IMR-90 (cell line): ENCODE measurements at regions not wholly inside any gene's neighbourhood (a gene's known extent, or its start where the extent isn't known, plus 50 kb on each side); places are given as distances from the start of the nearest gene placed in this dataset.

Experiments used
- ATAC-seq: fragments of 200-7000 bp; cut with Tn5 transposase; 2 replicates; pipeline ENCODE4 v1.9.1; 2020; ENCODE audit warnings: low read depth, mild to moderate bottlenecking, moderate library complexity
- BruUV-seq: library from RNA; stranded (reverse); fragments of 400-500 nt; replicated peaks from 2 replicates; lab custom pipeline; 2021; lab: Mats Ljungman, UMichigan
- CTCF ChIA-PET: fragments of 300-600 bp; formaldehyde crosslinking; extraction: SDS; loops from one replicate; lab custom pipeline; 2021; ENCODE audit warnings: antibody characterized with exemption; lab: Yijun Ruan, JAX
- POLR2A ChIA-PET: fragments of 300-600 bp; sonication (Branson Sonifier 250); formaldehyde crosslinking; loops from one replicate; lab custom pipeline; 2022; ENCODE audit warnings: antibody characterized with exemption; ENCODE audit not compliant: unreplicated experiment; lab: Charles Lee
- DNase-seq: peaks from one replicate; pipeline ENCODE4 v3.0.0; 2013
- H2AFZ ChIP-seq: replicated peaks from 2 replicates; pipeline ENCODE3; 2013; ENCODE audit warnings: low read length, mild to moderate bottlenecking; ENCODE audit not compliant: poor library complexity
- H2AK5ac ChIP-seq: 2 replicates; pipeline ENCODE4 v1.6.1; 2013; ENCODE audit warnings: low read depth, low read length, inconsistent platforms
- H2AK9ac ChIP-seq: replicated peaks from 2 replicates; pipeline ENCODE3; 2013; ENCODE audit warnings: mild to moderate bottlenecking, low read depth, low read length, moderate library complexity; ENCODE audit not compliant: poor library complexity
- H2BK120ac ChIP-seq: 2 replicates; pipeline ENCODE4 v1.6.1; 2013; ENCODE audit warnings: low read depth, low read length, inconsistent platforms
- H2BK15ac ChIP-seq: 3 replicates; pipeline ENCODE4 v1.6.1; 2013; ENCODE audit warnings: low read depth, low read length, inconsistent platforms
- H2BK20ac ChIP-seq: 2 replicates; pipeline ENCODE4 v1.6.1; 2013; ENCODE audit warnings: low read depth, mild to moderate bottlenecking, inconsistent platforms, low read length, moderate library complexity
- H2BK5ac ChIP-seq: 2 replicates; pipeline ENCODE4 v1.6.1; 2013; ENCODE audit warnings: mild to moderate bottlenecking, low read depth, low read length, inconsistent platforms; ENCODE audit not compliant: poor library complexity, severe bottlenecking
- H3K14ac ChIP-seq: replicated peaks from 2 replicates; pipeline ENCODE4 v1.6.1; 2013; ENCODE audit warnings: low read depth, low read length, inconsistent platforms
- H3K18ac ChIP-seq: 2 replicates; pipeline ENCODE4 v1.6.1; 2013; ENCODE audit warnings: low read depth, low read length, control low read depth
- H3K23ac ChIP-seq: 2 replicates; pipeline ENCODE4 v1.6.1; 2013; ENCODE audit warnings: low read depth, low read length, inconsistent platforms
- H3K27ac ChIP-seq: 2 replicates; pipeline ENCODE4 v1.5.1; 2013; ENCODE audit warnings: mild to moderate bottlenecking, control low read depth, low read length; ENCODE audit not compliant: insufficient read depth
- H3K27me3 ChIP-seq: 2 replicates; pipeline ENCODE4 v1.6.1; 2013; ENCODE audit warnings: low read length; ENCODE audit not compliant: control insufficient read depth, insufficient read depth
- H3K36me3 ChIP-seq: 2 replicates; pipeline ENCODE4 v1.6.1; 2013; ENCODE audit warnings: low read length, mixed read lengths; ENCODE audit not compliant: control insufficient read depth, insufficient read depth
- H3K4ac ChIP-seq: 2 replicates; pipeline ENCODE4 v1.6.1; 2013; ENCODE audit warnings: low read depth, low read length, inconsistent platforms
- H3K4me1 ChIP-seq: 2 replicates; pipeline ENCODE4 v1.6.1; 2013; ENCODE audit warnings: low read length, mixed read lengths; ENCODE audit not compliant: control insufficient read depth, insufficient read depth
- H3K4me2 ChIP-seq: 2 replicates; pipeline ENCODE4 v1.6.1; 2013; ENCODE audit warnings: low read depth, mild to moderate bottlenecking, control low read depth, low read length, moderate library complexity
- H3K4me3 ChIP-seq: 2 replicates; pipeline ENCODE4 v1.5.1; 2013; ENCODE audit warnings: low read depth, mild to moderate bottlenecking, control low read depth, low read length, moderate library complexity; ENCODE audit not compliant: insufficient read depth
- H3K56ac ChIP-seq: 2 replicates; pipeline ENCODE4 v1.6.1; 2013; ENCODE audit warnings: low read length, inconsistent platforms; ENCODE audit not compliant: insufficient read depth; ENCODE audit errors: extremely low read depth
- H3K79me1 ChIP-seq, 2 experiments: 2 replicates each; pipeline ENCODE4 v1.6.1; 2013; ENCODE audit warnings: low read length in 2 of 2, inconsistent platforms in 1 of 2, low read depth in 1 of 2
- H3K9ac ChIP-seq: 2 replicates; pipeline ENCODE4 v1.6.1; 2013; ENCODE audit warnings: low read depth, low read length, control low read depth
- H3K9me1 ChIP-seq: 2 replicates; pipeline ENCODE4 v1.6.1; 2013; ENCODE audit warnings: low read length, inconsistent platforms; ENCODE audit not compliant: insufficient read depth
- H3K9me3 ChIP-seq: 2 replicates; pipeline ENCODE4 v1.6.1; 2013; ENCODE audit warnings: low read length; ENCODE audit not compliant: control insufficient read depth, insufficient read depth
- H4K20me1 ChIP-seq: 2 replicates; pipeline ENCODE4 v1.6.1; 2013; ENCODE audit warnings: low read length, inconsistent platforms; ENCODE audit not compliant: insufficient read depth
- H4K5ac ChIP-seq: 2 replicates; pipeline ENCODE4 v1.6.1; 2013; ENCODE audit warnings: mild to moderate bottlenecking, low read depth, low read length, control low read depth
- H4K8ac ChIP-seq, 2 experiments: 2 replicates each; pipeline ENCODE4 v1.6.1; 2013; ENCODE audit warnings: low read depth in 2 of 2, low read length in 2 of 2, control low read depth in 1 of 2, inconsistent platforms in 1 of 2
- H4K91ac ChIP-seq: 2 replicates; pipeline ENCODE4 v1.6.1; 2013; ENCODE audit warnings: low read depth, low read length, inconsistent platforms; ENCODE audit not compliant: insufficient read depth
- CEBPB ChIP-seq: IDR thresholded peaks from 2 replicates; pipeline ENCODE4 v1.6.1; 2012; ENCODE audit warnings: low read depth, low read length, improper control_type of control experiment
- CHD1 ChIP-seq: IDR thresholded peaks from 2 replicates; pipeline ENCODE4 v1.6.1; 2012; ENCODE audit warnings: low read depth, low read length, improper control_type of control experiment
- ELK1 ChIP-seq: fragments of 150-350 bp; IDR thresholded peaks from 2 replicates; pipeline ENCODE4 v1.6.1; 2016; ENCODE audit warnings: low read depth, mild to moderate bottlenecking, low read length, moderate library complexity, borderline replicate concordance
- FOS ChIP-seq: fragments of 150-350 bp; IDR thresholded peaks from 2 replicates; pipeline ENCODE4 v1.6.1; 2016; ENCODE audit warnings: low read depth, low read length
- NFE2L2 ChIP-seq: fragments of 150-350 bp; IDR thresholded peaks from 2 replicates; pipeline ENCODE4 v1.6.1; 2016; ENCODE audit warnings: low read depth, mild to moderate bottlenecking, low read length
- POLR2A ChIP-seq: IDR thresholded peaks from 2 replicates; pipeline ENCODE4 v1.6.1; 2012; ENCODE audit warnings: mild to moderate bottlenecking, low read depth, low read length
- RCOR1 ChIP-seq: IDR thresholded peaks from 2 replicates; pipeline ENCODE4 v1.6.1; 2012; ENCODE audit warnings: mild to moderate bottlenecking, low read length, improper control_type of control experiment; ENCODE audit not compliant: insufficient replicate concordance
- RFX5 ChIP-seq: IDR thresholded peaks from 2 replicates; pipeline ENCODE4 v1.8.0; 2012; ENCODE audit warnings: low read depth, mild to moderate bottlenecking, low read length, moderate library complexity
- SMC3 ChIP-seq: fragments of 150-350 bp; IDR thresholded peaks from 2 replicates; pipeline ENCODE4 v1.6.1; 2016; ENCODE audit warnings: low read depth, mild to moderate bottlenecking, antibody characterized with exemption, low read length, moderate library complexity
- WGBS, 2 experiments: methylation state at CpG; one replicate each; pipeline versions ENCODE4 v1.1.5 to v1.1.7; 2013; ENCODE audit warnings: missing lambda C conversion rate in 2 of 2; ENCODE audit not compliant: insufficient read length in 1 of 2; ENCODE audit errors: extremely low coverage in 2 of 2; 5-methylcytosine and 5-hydroxymethylcytosine counted together
- dilution Hi-C: fragments of 300-500 bp; cut with HindIII; formaldehyde crosslinking; loops from one replicate; pipeline ENCODE4 v1.14.3; 2018; ENCODE audit warnings: low sequenced_read_pairs; ENCODE audit not compliant: unreplicated experiment
- in situ Hi-C: fragments of 300-500 bp; cut with MboI; formaldehyde crosslinking; loops from 3 replicates; pipeline ENCODE4 v1.14.3; 2019; ENCODE audit warnings: low sequenced_read_pairs, inconsistent platforms, mixed read lengths
- intact Hi-C: fragments of 100-400 bp; cut with micrococcal nuclease; formaldehyde crosslinking; loops from 2 replicates; pipeline ENCODE4 v1.10.0; 2022

GRCh38 chr1:94319319-94320102 lies 82.1 kb upstream of the ARHGAP29 start:
- Histone ChIP-seq H3K79me1 (no peaks in the 10 kb centered on the region), H4K20me1 (no peaks in the 10 kb centered on the region), H3K4ac (peak overlapping the region; percentile 45; the same call in 1 of the 2 replicates), H3K4me1 (peaks cover 14% of the 10 kb centered on the region), H3K27ac (no peak overlapping the region), H3K4me2 (no peak overlapping the region), H3K4me3 (no peak overlapping the region), H3K27me3 (no peaks in the 10 kb centered on the region), H3K18ac (no peak overlapping the region), H4K91ac (no peak overlapping the region), H3K9me1 (peaks cover 7% of the 10 kb centered on the region; the same call in 1 of the 2 replicates), H3K36me3 (no peaks in the 10 kb centered on the region), H3K14ac (peak overlapping the region; percentile 20; the same call in 1 of the 2 replicates), H4K8ac (0 out of 4 replicates have a peak overlapping the region, but pooled peaks of 1 of the 2 experiments have one; percentile 29), H3K56ac (no peak overlapping the region), H2AK9ac (no peak overlapping the region), H2BK15ac (peak overlapping the region; percentile 63; the same call in 1 of the 3 replicates), H2BK5ac (no peak overlapping the region), H3K23ac (no peak overlapping the region), H2AFZ (peak overlapping the region; percentile 12), H2AK5ac (peak overlapping the region; percentile 66), H2BK120ac (peak overlapping the region; percentile 54; the same call in 1 of the 2 replicates), H4K5ac (no peak overlapping the region), H2BK20ac (peak overlapping the region; percentile 41; the same call in 1 of the 2 replicates), H3K9ac (no peak overlapping the region), H3K9me3 (no peaks in the 10 kb centered on the region)
- BruUV-seq: no TSS peak
- WGBS, 2 experiments: 96% methylated on average over 3 of the region's 8 CpGs; no CpG with 5 or more reads in 1 of the 2 experiments
- DNase-seq (no peak), ATAC-seq (no peak)
- POLR2A ChIA-PET: no interaction called here
- in situ Hi-C loops: no loop called here
- dilution Hi-C loops: no loop called here
- CTCF ChIA-PET: interaction anchor here (0.6 kb wide), 1 partner anchor 35 kb away, joined by 3 read pairs; no protein-coding TSS in a partner anchor
- intact Hi-C loops: no loop called here
- no peak for TF ChIP-seq SMC3
- TF ChIP-seq ELK1: no peak
- no peak for TF ChIP-seq NFE2L2
- TF ChIP-seq RFX5: no peak
- TF ChIP-seq CEBPB: no peak
- no peak for TF ChIP-seq POLR2A
- no peak for TF ChIP-seq RCOR1
- no peak for TF ChIP-seq CHD1
- no peak for TF ChIP-seq FOS
